ENCODE measurements at regions not wholly inside any gene's neighbourhood (a gene's known extent, or its start where the extent isn't known, plus 50 kb on each side); places are given as distances from the start of the nearest gene placed in this dataset.

- no peak overlapping the region for H3K27ac ChIP-seq
- TF ChIP-seq CTCF (IDR thresholded peaks at IDR 0.05), result no peak
- intact Hi-C loops (cut with DNase I), result no loop called here
- H3K9me3 ChIP-seq, result peaks cover 0 to 23% of the 10 kb centered on the region in 2 donors
- ATAC-seq (no peak), DNase-seq (no peak)
- no peaks in the 10 kb centered on the region for H3K4me1 ChIP-seq
- no peaks in the 10 kb centered on the region for H3K27me3 ChIP-seq
- no peaks in the 10 kb centered on the region for H3K36me3 ChIP-seq
- H3K4me3 ChIP-seq, result no peak overlapping the region
These were observed 493.9 kb downstream of the DMAC1 start for GRCh38 chr9:7305677-7306076.

- no peak overlapping the region for H3K4me3 ChIP-seq
- no peaks in the 10 kb centered on the region for H3K36me3 ChIP-seq
- H3K27ac ChIP-seq, result no peak overlapping the region
- H3K9me3 ChIP-seq, result peaks cover 0 to 14% of the 10 kb centered on the region in 2 donors
- no peak for DNase-seq
- no peak for ATAC-seq
- H3K27me3 ChIP-seq, result no peaks in the 10 kb centered on the region
- no peaks in the 10 kb centered on the region for H3K4me1 ChIP-seq
- intact Hi-C loops (cut with DNase I), result no loop called here
- TF ChIP-seq CTCF (IDR thresholded peaks at IDR 0.05), result no peak
These were observed 495.0 kb downstream of the DMAC1 start for GRCh38 chr9:7304627-7304995.

GRCh38 chr9:7303907-7304626, 495.5 kb downstream of the DMAC1 start:
- Histone ChIP-seq H3K4me3 (no peak overlapping the region), H3K9me3 (peaks cover 0 to 8% of the 10 kb centered on the region in 2 donors), H3K27ac (no peak overlapping the region), H3K36me3 (no peaks in the 10 kb centered on the region), H3K4me1 (no peaks in the 10 kb centered on the region), H3K27me3 (no peaks in the 10 kb centered on the region)
- DNase-seq (no peak), ATAC-seq (no peak)
- TF ChIP-seq CTCF (IDR thresholded peaks at IDR 0.05), result no peak
- intact Hi-C loops (cut with DNase I), result no loop called here

GRCh38 chr9:7300484-7300883, 499.1 kb downstream of the DMAC1 start:
- intact Hi-C loops (cut with DNase I), result no loop called here
- Histone ChIP-seq H3K36me3 (no peaks in the 10 kb centered on the region), H3K4me3 (no peak overlapping the region), H3K9me3 (no peaks in the 10 kb centered on the region), H3K27me3 (no peaks in the 10 kb centered on the region), H3K27ac (no peak overlapping the region), H3K4me1 (no peaks in the 10 kb centered on the region)
- no peak for DNase-seq
- no peak for ATAC-seq
- no peak for TF ChIP-seq CTCF (IDR thresholded peaks at IDR 0.05)

GRCh38 chr9:7298123-7298522, 501.5 kb downstream of the DMAC1 start:
- H3K27me3 ChIP-seq, result no peaks in the 10 kb centered on the region
- intact Hi-C loops (cut with DNase I), result no loop called here
- no peaks in the 10 kb centered on the region for H3K4me1 ChIP-seq
- DNase-seq (no peak), ATAC-seq (no peak)
- no peak overlapping the region for H3K4me3 ChIP-seq
- no peaks in the 10 kb centered on the region for H3K36me3 ChIP-seq
- H3K27ac ChIP-seq, result no peak overlapping the region
- H3K9me3 ChIP-seq, result no peaks in the 10 kb centered on the region
- no peak for TF ChIP-seq CTCF (IDR thresholded peaks at IDR 0.05)

Measured in left lung (tissue), 4 donors.